Natural killer cell (primary cell): ENCODE measurements at regions not wholly inside any gene's neighbourhood (a gene's known extent, or its start where the extent isn't known, plus 50 kb on each side); places are given as distances from the start of the nearest gene placed in this dataset.

Experiments used
- ATAC-seq, 3 donors: fragments of 150-1000 bp in 2 of 3; fragments of 200-7000 bp in 1 of 3; cut with Tn5 transposase; 1 replicate in 1 of 3; 2 replicates in 2 of 3; pipeline ENCODE4 v1.10.0; 2021; ENCODE audit warnings: mild to moderate bottlenecking in 2 of 3, moderate library complexity in 2 of 3
- DNase-seq, 2 donors: peaks; one replicate each; pipeline versions ENCODE4 v3.0.0 to v3.0.0-alpha.2; 2013 to 2021; ENCODE audit warnings: mixed read lengths in 1 of 2
- H3K27ac ChIP-seq: one replicate; pipeline ENCODE4 v1.5.1; 2013; ENCODE audit warnings: mild to moderate bottlenecking, low read length
- H3K27me3 ChIP-seq: one replicate; pipeline ENCODE4 v1.6.1; 2013; ENCODE audit warnings: low read length; ENCODE audit not compliant: control insufficient read depth, insufficient read depth
- H3K36me3 ChIP-seq: one replicate; pipeline ENCODE4 v1.6.1; 2013; ENCODE audit warnings: low read length; ENCODE audit not compliant: control insufficient read depth, insufficient read depth
- H3K4me1 ChIP-seq: one replicate; pipeline ENCODE4 v1.6.1; 2013; ENCODE audit warnings: low read length; ENCODE audit not compliant: control insufficient read depth, insufficient read depth
- H3K4me3 ChIP-seq: one replicate; pipeline ENCODE4 v1.5.1; 2013; ENCODE audit warnings: low read length
- H3K9me3 ChIP-seq: one replicate; pipeline ENCODE4 v1.6.1; 2013; ENCODE audit warnings: low read length; ENCODE audit not compliant: control insufficient read depth, insufficient read depth
- H3K27ac Mint-ChIP-seq, 2 donors: one replicate each; pipeline ENCODE4 v1.8.0; 2022; ENCODE audit warnings: mild to moderate bottlenecking in 2 of 2, mixed read lengths in 2 of 2, moderate library complexity in 1 of 2
- H3K27me3 Mint-ChIP-seq, 2 donors: one replicate each; pipeline ENCODE4 v1.8.0; 2022; ENCODE audit warnings: low read depth in 2 of 2, mixed read lengths in 2 of 2
- H3K36me3 Mint-ChIP-seq: one replicate; pipeline ENCODE4 v1.8.0; 2022; ENCODE audit warnings: mixed read lengths
- H3K4me1 Mint-ChIP-seq, 2 donors: one replicate each; pipeline ENCODE4 v1.8.0; 2022; ENCODE audit warnings: mixed read lengths in 2 of 2
- H3K4me3 Mint-ChIP-seq: one replicate; pipeline ENCODE4 v1.8.0; 2022; ENCODE audit warnings: mild to moderate bottlenecking, moderate library complexity, mixed read lengths
- H3K9me3 Mint-ChIP-seq, 2 donors: one replicate each; pipeline ENCODE4 v1.8.0; 2022; ENCODE audit warnings: mixed read lengths in 2 of 2
- CTCF ChIP-seq: fragments of 200-600 bp; IDR thresholded peaks from one replicate; pipeline ENCODE4 v1.8.0; 2022; ENCODE audit warnings: antibody characterized with exemption
- WGBS: methylation state at CpG from one replicate; pipeline ENCODE4 v1.1.7; 2013; ENCODE audit warnings: missing lambda C conversion rate; ENCODE audit not compliant: insufficient coverage; 5-methylcytosine and 5-hydroxymethylcytosine counted together
- intact Hi-C: fragments of 100-400 bp; cut with micrococcal nuclease; formaldehyde crosslinking; loops from one replicate; pipeline ENCODE4 v1.14.2; 2022

DNA sequence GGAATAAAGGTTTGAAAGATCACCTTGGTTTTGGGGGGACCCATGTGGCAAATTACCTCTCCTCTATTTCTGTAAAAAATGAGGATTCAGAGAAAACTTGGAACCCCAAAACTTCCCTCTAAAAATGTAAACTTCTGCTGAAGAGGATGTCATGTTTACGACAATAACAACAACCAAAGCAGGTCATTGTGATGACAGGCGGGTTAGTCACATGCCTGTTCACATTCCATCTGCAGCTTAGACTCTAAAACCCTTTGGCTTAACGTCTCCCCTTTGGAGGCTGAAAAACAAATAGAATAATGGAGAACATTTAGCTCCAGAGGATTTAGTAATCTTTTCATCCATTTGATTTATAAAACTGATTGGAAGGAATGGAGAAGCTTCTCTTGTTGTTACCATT, 75.0 kb upstream of the FAM9C start:
- Histone ChIP-seq H3K9me3 (peaks cover 4% of the 10 kb centered on the region), H3K4me3 (no peak overlapping the region), H3K4me1 (peaks cover 13% of the 10 kb centered on the region), H3K27me3 (no peaks in the 10 kb centered on the region), H3K36me3 (no peaks in the 10 kb centered on the region), H3K27ac (no peak overlapping the region)
- Mint-ChIP-seq H3K27ac (no peak overlapping the region), H3K27me3 (peaks cover 0 to 34% of the 10 kb centered on the region in 2 donors), H3K4me1 (peaks cover 18 to 29% of the 10 kb centered on the region in 2 donors), H3K9me3 (peaks cover 2 to 6% of the 10 kb centered on the region in 2 donors), H3K4me3 (no peak overlapping the region), H3K36me3 (peaks cover 13% of the 10 kb centered on the region)
- no peak for ATAC-seq
- TF ChIP-seq CTCF, result no peak
- 100% methylated on average over 1 of the region's 3 CpGs for WGBS
- intact Hi-C loops, result no loop called here
- DNase-seq, result no peak

GRCh38 chrX:13115146-13115855, 70.9 kb upstream of the FAM9C start:
- no peak for DNase-seq
- 86% methylated on average over 1 of the region's 3 CpGs for WGBS
- Mint-ChIP-seq H3K27me3 (peaks cover 0 to 39% of the 10 kb centered on the region in 2 donors), H3K36me3 (peaks cover 13% of the 10 kb centered on the region), H3K9me3 (peaks cover 2 to 6% of the 10 kb centered on the region in 2 donors), H3K4me3 (no peak overlapping the region), H3K4me1 (peaks cover 0 to 4% of the 10 kb centered on the region in 2 donors), H3K27ac (no peak overlapping the region)
- no peak overlapping the region for H3K27ac ChIP-seq
- no peak for ATAC-seq
- H3K27me3 ChIP-seq, result no peaks in the 10 kb centered on the region
- no peak for TF ChIP-seq CTCF
- no peak overlapping the region for H3K4me3 ChIP-seq
- intact Hi-C loops, result no loop called here
- peaks cover 5% of the 10 kb centered on the region for H3K9me3 ChIP-seq
- no peaks in the 10 kb centered on the region for H3K4me1 ChIP-seq
- no peaks in the 10 kb centered on the region for H3K36me3 ChIP-seq

- H3K4me1 ChIP-seq, result no peaks in the 10 kb centered on the region
- intact Hi-C loops, result no loop called here
- no peak for DNase-seq
- no peak overlapping the region for H3K27ac ChIP-seq
- H3K4me3 Mint-ChIP-seq, result no peak overlapping the region
- H3K36me3 Mint-ChIP-seq, result peaks cover 6% of the 10 kb centered on the region
- no peaks in the 10 kb centered on the region for H3K36me3 ChIP-seq
- H3K4me1 Mint-ChIP-seq, result no peaks in the 10 kb centered on the region
- H3K9me3 Mint-ChIP-seq, result peaks cover 2 to 6% of the 10 kb centered on the region in 2 donors
- TF ChIP-seq CTCF, result no peak
- WGBS, result no CpG with 5 or more reads among the region's 1 CpG
- peaks cover 0 to 21% of the 10 kb centered on the region in 2 donors for H3K27me3 Mint-ChIP-seq
- no peaks in the 10 kb centered on the region for H3K27me3 ChIP-seq
- H3K9me3 ChIP-seq, result peaks cover 5% of the 10 kb centered on the region
- no peak overlapping the region for H3K27ac Mint-ChIP-seq
- no peak for ATAC-seq
- H3K4me3 ChIP-seq, result no peak overlapping the region
Observed at GRCh38 chrX:13112499-13112898, 68.1 kb upstream of the FAM9C start.
